ENCODE measurements at regions not wholly inside any gene's neighbourhood (a gene's known extent, or its start where the extent isn't known, plus 50 kb on each side); places are given as distances from the start of the nearest gene placed in this dataset.

DNA sequence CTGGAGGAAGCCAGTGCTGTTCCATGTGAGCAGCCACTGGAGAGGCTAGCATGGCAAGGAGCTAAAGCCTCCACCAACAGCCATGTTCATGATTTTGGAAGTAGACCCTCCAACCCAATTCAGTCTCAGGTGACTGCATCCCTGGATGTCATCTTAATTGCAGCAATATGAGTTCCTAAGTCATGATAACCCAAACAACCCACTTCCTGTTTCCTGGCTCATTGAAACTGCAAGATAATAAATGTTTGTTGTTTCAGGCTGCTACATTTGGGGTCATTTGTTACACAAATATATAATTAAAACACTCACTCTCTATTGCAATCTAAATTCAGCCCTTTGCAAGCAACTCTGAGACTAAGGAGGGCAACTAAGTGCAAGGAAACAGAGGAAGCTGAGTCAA lies 62.4 kb upstream of the SLC24A5 start:
- TF ChIP-seq, protein P1, sequence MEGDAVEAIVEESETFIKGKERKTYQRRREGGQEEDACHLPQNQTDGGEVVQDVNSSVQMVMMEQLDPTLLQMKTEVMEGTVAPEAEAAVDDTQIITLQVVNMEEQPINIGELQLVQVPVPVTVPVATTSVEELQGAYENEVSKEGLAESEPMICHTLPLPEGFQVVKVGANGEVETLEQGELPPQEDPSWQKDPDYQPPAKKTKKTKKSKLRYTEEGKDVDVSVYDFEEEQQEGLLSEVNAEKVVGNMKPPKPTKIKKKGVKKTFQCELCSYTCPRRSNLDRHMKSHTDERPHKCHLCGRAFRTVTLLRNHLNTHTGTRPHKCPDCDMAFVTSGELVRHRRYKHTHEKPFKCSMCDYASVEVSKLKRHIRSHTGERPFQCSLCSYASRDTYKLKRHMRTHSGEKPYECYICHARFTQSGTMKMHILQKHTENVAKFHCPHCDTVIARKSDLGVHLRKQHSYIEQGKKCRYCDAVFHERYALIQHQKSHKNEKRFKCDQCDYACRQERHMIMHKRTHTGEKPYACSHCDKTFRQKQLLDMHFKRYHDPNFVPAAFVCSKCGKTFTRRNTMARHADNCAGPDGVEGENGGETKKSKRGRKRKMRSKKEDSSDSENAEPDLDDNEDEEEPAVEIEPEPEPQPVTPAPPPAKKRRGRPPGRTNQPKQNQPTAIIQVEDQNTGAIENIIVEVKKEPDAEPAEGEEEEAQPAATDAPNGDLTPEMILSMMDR (optimal IDR thresholded peaks at IDR 0.05 in 1 of 3, IDR thresholded peaks at IDR 0.05 in 1 of 3, conservative IDR thresholded peaks at IDR 0.05 in 1 of 3; ENCODE audit: extremely low read depth in 1 of 3, insufficient read depth in 2 of 3, low read length in 3 of 3), result no peak
- no peak for TF ChIP-seq EZH2 (IDR thresholded peaks at IDR 0.05; ENCODE audit: low read length)
